Hepatocyte (in vitro differentiated cells): ENCODE measurements at regions not wholly inside any gene's neighbourhood (a gene's known extent, or its start where the extent isn't known, plus 50 kb on each side); places are given as distances from the start of the nearest gene placed in this dataset.

Source experiments
- CTCF ChIP-seq: fragments of 200-600 bp; sonication (generic); IDR thresholded peaks from 2 replicates; pipeline ENCODE4 v1.5.1; 2016; ENCODE audit warnings: antibody characterized with exemption, mild to moderate bottlenecking; ENCODE audit not compliant: poor library complexity
- EZH2 ChIP-seq: fragments of 200-600 bp; sonication (generic); IDR thresholded peaks from 2 replicates; pipeline ENCODE4 v1.6.1; 2016; ENCODE audit warnings: antibody characterized with exemption, mild to moderate bottlenecking, borderline replicate concordance
- EZH2phosphoT487 ChIP-seq: fragments of 200-600 bp; sonication (generic); IDR thresholded peaks from one replicate; pipeline ENCODE4 v1.6.1; 2018; ENCODE audit warnings: antibody characterized with exemption, mild to moderate bottlenecking, low read depth, moderate library complexity; ENCODE audit not compliant: unreplicated experiment, severe bottlenecking

DNA sequence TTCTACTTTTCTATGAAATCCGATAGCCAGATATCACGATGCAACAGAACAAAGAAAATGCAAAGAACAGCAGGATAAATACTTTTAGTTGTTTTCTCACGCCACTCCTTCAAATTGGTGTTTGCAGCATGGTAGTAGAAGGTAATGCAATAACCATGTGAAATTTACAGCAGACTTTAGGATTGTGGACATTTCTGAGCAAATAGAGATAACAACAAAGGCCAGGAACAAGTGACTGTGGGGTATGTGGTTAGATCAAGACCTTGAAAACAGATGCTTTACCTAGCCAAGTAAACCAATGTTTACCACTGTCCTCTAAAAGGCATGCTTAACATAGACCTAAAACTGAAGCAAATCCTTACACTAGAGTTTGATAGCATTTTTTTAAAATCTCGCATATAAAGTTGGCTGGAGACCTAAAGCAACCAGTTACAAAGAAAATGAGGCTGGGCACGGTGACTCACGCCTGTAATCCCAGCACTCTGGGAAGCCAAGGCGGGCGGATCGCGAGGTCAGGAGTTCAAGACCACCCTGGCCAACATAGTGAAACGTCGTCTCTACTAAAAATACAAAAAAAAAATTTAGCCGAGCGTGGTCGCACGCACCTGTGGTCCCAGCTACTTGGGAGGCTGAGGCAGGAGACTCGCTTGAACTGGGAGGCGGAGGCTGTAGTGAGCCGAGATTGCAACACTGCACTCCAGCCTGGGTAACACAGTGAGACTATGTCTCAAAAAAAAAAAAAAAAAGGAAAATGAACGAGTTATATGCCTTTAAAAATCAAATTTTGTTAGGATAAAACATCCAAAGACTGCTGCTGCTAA, 123.2 kb upstream of the FOXN3 start:
- TF ChIP-seq CTCF: no peak
- TF ChIP-seq EZH2: no peak
- no peak for TF ChIP-seq EZH2phosphoT487
